GM21367 (cell line): ENCODE measurements at regions not wholly inside any gene's neighbourhood (a gene's known extent, or its start where the extent isn't known, plus 50 kb on each side); places are given as distances from the start of the nearest gene placed in this dataset.

ENCODE experiments used
- ATAC-seq: cut with Tn5 transposase; IDR thresholded peaks from one replicate; pipeline ENCODE4 v1.9.1; 2021; ENCODE audit not compliant: unreplicated experiment

GRCh38 chr1:4351453-4351852 is 303.0 kb upstream of the AJAP1 start:
- ATAC-seq = no peak

- no peak for ATAC-seq
Observed at GRCh38 chr1:4353090-4353856, 301.1 kb upstream of the AJAP1 start.

- no peak for ATAC-seq
Observed at GRCh38 chr1:4355839-4356238, 298.6 kb upstream of the AJAP1 start.

- ATAC-seq = no peak
Observed at GRCh38 chr1:4362314-4363044, 291.9 kb upstream of the AJAP1 start.

GRCh38 chr1:4366091-4366490 is 288.3 kb upstream of the AJAP1 start:
- ATAC-seq = no peak

- ATAC-seq = no peak
Observed at GRCh38 chr1:4367230-4367777, 287.1 kb upstream of the AJAP1 start.

- no peak for ATAC-seq
Observed at GRCh38 chr1:4369335-4369734, 285.1 kb upstream of the AJAP1 start.

GRCh38 chr1:4371849-4372248 is 282.6 kb upstream of the AJAP1 start:
- ATAC-seq = no peak

GRCh38 chr1:4375812-4376211 is 278.6 kb upstream of the AJAP1 start:
- no peak for ATAC-seq

GRCh38 chr1:4379451-4380175 is 274.8 kb upstream of the AJAP1 start:
- ATAC-seq = no peak

- no peak for ATAC-seq
Observed at GRCh38 chr1:4380564-4381168, 273.7 kb upstream of the AJAP1 start.

- ATAC-seq = no peak
Observed at GRCh38 chr1:4393191-4393590, 261.2 kb upstream of the AJAP1 start.

GRCh38 chr1:4394366-4394765 is 260.0 kb upstream of the AJAP1 start:
- no peak for ATAC-seq

GRCh38 chr1:4395158-4395557 is 259.3 kb upstream of the AJAP1 start:
- ATAC-seq = no peak

GRCh38 chr1:4395676-4396075 is 258.7 kb upstream of the AJAP1 start:
- no peak for ATAC-seq

- no peak for ATAC-seq
Observed at GRCh38 chr1:4396551-4396950, 257.9 kb upstream of the AJAP1 start.

- ATAC-seq = no peak
Observed at GRCh38 chr1:4397196-4397595, 257.2 kb upstream of the AJAP1 start.

GRCh38 chr1:4402032-4402431 is 252.4 kb upstream of the AJAP1 start:
- ATAC-seq = no peak

- no peak for ATAC-seq
Observed at GRCh38 chr1:4404854-4405590, 249.4 kb upstream of the AJAP1 start.

- no peak for ATAC-seq
Observed at GRCh38 chr1:4407851-4408250, 246.6 kb upstream of the AJAP1 start.
